Stimulated activated CD8-positive, alpha-beta memory T cell treated with anti-CD3 and anti-CD28 coated beads, Interleukin-7, amount 100 ng/mL, for 4 hours (primary cell): ENCODE measurements at regions not wholly inside any gene's neighbourhood (a gene's known extent, or its start where the extent isn't known, plus 50 kb on each side); places are given as distances from the start of the nearest gene placed in this dataset.
"Not testable (repeated sequence)": the region's sequence is repeated elsewhere in the genome, so short reads cannot be mapped to it uniquely, and the experiment has no call there.

ENCODE experiments used
- DNase-seq, 2 donors: peaks; one replicate each; pipeline ENCODE4 v3.0.0-alpha.2; 2020; ENCODE audit warnings: low read depth in 2 of 2

- DNase-seq, result no peak
Measured at GRCh38 chr3:8136553-8136952, 365.1 kb upstream of the LMCD1 start.

- DNase-seq, result no peak
Measured at GRCh38 chr3:8143186-8143585, 358.4 kb upstream of the LMCD1 start.

- no peak for DNase-seq
Measured at GRCh38 chr3:8145661-8146060, 356.0 kb upstream of the LMCD1 start.

GRCh38 chr3:8147711-8148110 lies 353.9 kb upstream of the LMCD1 start:
- no peak for DNase-seq

GRCh38 chr3:8152821-8153418 lies 348.7 kb upstream of the LMCD1 start:
- DNase-seq, result no peak

- DNase-seq, result no peak
Measured at GRCh38 chr3:8153800-8154199, 347.8 kb upstream of the LMCD1 start.

GRCh38 chr3:8154617-8155016 lies 347.0 kb upstream of the LMCD1 start:
- DNase-seq, result no peak

GRCh38 chr3:8156138-8156537 lies 345.5 kb upstream of the LMCD1 start:
- DNase-seq, result no peak

- DNase-seq, result no peak
Measured at GRCh38 chr3:8156831-8157230, 344.8 kb upstream of the LMCD1 start.

- no peak for DNase-seq
Measured at GRCh38 chr3:8157640-8158039, 344.0 kb upstream of the LMCD1 start.

- no peak for DNase-seq
Measured at GRCh38 chr3:8164145-8164544, 337.5 kb upstream of the LMCD1 start.

GRCh38 chr3:8166014-8166413 lies 335.6 kb upstream of the LMCD1 start:
- DNase-seq, result no peak

GRCh38 chr3:8170971-8171508 lies 330.6 kb upstream of the LMCD1 start:
- DNase-seq, result no peak

GRCh38 chr3:8173892-8174291 lies 327.7 kb upstream of the LMCD1 start:
- no peak for DNase-seq

- not testable (repeated sequence) for DNase-seq
Measured at GRCh38 chr3:8176759-8177483, 324.7 kb upstream of the LMCD1 start.

- not testable (repeated sequence) for DNase-seq
Measured at GRCh38 chr3:8178516-8178915, 323.1 kb upstream of the LMCD1 start.

- no peak for DNase-seq
Measured at GRCh38 chr3:8182904-8183303, 318.7 kb upstream of the LMCD1 start.

- no peak for DNase-seq
Measured at GRCh38 chr3:8183627-8184026, 318.0 kb upstream of the LMCD1 start.

- DNase-seq, result no peak
Measured at GRCh38 chr3:8186213-8186612, 315.4 kb upstream of the LMCD1 start.

- no peak for DNase-seq
Measured at GRCh38 chr3:8187996-8188395, 313.6 kb upstream of the LMCD1 start.

GRCh38 chr3:8189051-8189450 lies 312.6 kb upstream of the LMCD1 start:
- no peak for DNase-seq

GRCh38 chr3:8191406-8191805 lies 310.2 kb upstream of the LMCD1 start:
- no peak for DNase-seq

GRCh38 chr3:8197384-8197783 lies 304.2 kb upstream of the LMCD1 start:
- no peak for DNase-seq
